ENCODE measurements at regions not wholly inside any gene's neighbourhood (a gene's known extent, or its start where the extent isn't known, plus 50 kb on each side); places are given as distances from the start of the nearest gene placed in this dataset.
A peak's percentile ranks its signal among the peaks of the same experiment; 100 is the strongest.
"Not testable (repeated sequence)": the region's sequence is repeated elsewhere in the genome, so short reads cannot be mapped to it uniquely, and the experiment has no call there.

GRCh38 chr7:92968502-92968901, 132.1 kb upstream of the CDK6 start:
- no peak for DNase-seq

- no peak for DNase-seq
Measured at GRCh38 chr7:92967238-92967637, 130.9 kb upstream of the CDK6 start.

DNA sequence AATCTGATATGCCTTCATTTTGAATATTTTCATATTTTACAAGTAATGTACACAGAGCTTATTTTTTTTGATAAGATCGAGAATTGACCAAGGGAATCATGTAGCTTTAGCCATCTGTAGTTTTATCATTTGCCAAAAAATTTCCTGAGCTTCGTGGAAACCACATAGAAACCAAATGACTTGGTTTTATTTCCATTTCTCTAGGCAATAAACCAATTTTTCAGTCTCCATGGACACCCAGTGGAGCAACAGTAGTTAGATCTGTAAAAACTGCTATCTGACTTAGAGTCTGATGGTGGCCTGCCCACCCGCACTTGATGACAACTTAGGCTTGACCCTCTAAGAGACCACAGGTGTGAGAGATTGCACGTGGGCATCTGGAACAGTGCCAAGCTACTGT, 127.8 kb upstream of the CDK6 start:
- no peak for DNase-seq

DNA sequence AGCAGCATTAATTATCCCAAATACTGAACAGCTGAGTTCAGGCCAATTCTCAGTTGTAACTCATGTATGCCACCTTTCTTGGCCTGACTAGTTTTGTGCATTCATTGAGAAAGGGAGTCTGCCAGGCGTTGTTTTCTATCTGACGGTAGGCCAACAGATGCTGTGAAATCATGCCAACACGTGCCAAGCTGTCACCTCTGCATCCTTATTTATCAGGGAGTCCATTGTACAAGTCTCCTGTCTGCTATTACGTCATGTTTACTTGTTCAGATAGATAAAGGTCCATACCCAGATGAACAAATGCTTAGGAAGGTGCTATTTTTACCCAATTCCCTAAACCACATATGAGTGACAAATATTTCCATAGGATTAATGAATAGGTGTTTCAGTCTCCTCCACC, 127.2 kb upstream of the CDK6 start:
- peak; percentile 94 for DNase-seq

- DNase-seq: no peak
Measured at GRCh38 chr7:92961961-92962360, 125.6 kb upstream of the CDK6 start.

DNA sequence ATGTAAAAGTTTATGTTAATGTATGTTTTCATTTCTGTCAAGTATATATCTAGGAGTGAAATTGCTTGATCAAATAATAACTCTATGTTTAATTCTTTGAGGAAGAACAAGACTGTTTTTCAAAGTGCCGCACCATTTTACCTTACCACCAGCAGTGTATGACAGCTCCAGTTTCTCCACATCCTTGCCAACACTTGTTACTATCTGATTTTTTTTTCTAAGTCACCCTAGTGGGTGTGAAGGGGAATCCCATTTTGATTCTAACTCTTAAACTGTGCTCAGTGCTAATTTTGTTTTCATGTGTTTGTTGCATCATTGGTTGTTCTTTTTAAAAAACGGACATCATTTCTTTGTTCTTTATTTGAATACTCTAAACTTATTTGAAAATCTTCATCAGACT, 120.2 kb upstream of the CDK6 start:
- DNase-seq: no peak

DNA sequence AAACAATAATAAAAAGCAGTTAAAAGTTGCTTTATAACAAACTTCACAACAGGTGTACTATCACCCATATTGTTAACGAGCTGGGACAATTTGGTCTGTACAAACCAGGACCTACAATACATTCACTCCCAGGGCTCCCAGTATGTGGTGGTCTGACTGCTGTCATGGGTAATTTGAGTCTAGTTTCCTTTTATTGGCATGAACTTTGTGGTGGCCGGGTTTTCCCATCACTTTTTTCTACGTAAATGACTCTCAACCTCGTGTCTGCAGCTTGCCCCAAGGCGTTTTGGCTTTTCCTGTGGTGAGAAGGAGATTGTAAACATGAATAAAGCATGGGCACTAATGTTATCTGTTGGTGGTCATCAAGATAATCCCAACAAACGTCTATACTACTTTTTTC, 118.7 kb upstream of the CDK6 start:
- no peak for DNase-seq

DNA sequence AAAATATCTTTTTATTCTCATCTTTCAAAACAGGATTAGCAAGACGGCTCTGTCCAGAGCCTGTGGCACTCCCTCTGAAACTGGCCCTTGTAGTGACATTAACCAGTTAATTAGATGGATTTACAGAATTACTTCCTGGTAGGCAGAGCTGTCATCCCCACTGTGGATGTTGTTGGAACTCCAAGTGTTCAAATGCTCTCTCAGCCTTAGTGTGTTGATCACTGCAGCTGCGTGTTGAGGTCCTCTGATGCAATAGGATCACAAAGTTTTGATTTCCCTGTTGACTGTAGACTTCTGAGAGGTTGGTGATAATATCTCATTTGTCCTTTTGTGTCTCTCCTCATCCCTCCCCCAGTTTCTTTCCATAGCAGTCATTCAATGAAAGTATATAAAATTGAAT, 117.3 kb upstream of the CDK6 start:
- no peak for DNase-seq

DNA sequence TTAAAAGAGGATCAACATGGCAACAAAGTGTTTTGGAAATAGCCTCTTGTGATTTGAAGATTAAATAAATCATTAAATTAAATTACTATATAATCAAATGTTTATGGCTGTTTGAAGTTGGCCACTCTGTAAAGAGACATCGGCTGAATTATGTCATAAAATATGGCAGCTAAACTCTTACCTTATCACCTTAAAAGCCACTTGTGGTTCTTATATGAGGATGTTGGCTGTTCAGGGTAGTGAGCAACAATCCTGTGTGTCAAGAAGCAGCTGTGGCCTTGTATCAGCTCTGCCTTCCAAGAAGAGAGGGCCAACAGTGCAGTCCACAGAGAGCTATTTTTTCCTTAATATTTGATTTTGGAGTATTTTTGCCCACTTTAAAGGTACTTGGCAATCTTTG, 113.4 kb upstream of the CDK6 start:
- no peak for DNase-seq

GRCh38 chr7:92945840-92946239, 109.5 kb upstream of the CDK6 start:
- DNase-seq: no peak

DNA sequence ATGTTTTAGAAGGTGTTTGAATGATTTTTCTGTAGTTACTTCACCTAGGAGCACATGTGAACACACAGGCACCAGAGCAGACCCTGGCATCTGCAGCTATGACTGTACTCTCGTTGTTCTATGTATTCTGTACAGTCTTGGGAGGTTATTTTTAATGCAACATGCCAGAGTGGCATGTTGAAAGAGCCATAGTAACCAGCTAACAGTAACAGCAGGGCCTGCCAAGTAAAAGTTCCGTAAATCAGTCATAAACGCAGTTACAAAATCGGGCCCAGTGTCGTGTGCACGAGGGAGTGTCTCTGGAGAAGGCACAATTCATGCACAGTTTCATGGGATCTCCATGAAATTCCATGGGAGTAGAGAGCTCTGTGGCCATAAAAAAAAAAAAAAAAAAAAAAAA, 108.3 kb upstream of the CDK6 start:
- no peak for DNase-seq

- DNase-seq: not testable (repeated sequence)
Measured at GRCh38 chr7:92942706-92943105, 106.3 kb upstream of the CDK6 start.

DNA sequence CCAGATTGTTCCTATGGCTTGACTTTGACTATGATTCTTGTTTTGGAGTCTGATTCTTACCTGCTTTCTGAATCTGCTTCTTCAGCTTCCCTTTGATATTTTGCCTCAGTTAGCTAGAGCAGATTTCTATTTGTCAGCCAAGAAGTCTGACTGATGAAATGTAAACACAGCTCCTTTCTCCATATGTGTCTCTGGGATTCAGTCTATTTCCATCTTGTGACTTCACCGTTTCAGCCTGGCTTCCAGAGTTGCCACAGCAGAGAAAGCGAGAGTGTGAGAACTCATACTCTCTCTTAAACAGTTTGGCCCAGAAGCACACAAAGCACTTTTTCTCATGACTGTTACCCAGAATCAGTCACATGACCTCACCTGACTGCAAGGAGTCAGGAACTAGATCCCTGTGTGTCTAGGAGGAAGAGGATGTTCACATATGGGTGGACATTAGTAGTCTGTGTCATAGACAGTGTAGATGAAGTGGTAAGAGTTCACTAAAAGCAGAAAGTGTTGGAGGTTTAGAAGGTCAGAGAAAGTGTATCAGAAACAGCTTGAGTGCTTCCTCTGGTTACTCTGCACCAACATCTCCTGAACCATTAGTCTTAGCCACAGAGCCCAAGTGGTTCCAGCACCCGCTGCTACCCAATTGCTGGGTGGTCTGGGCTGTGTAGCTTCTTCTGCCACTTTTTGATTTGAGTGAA, 103.4 kb upstream of the CDK6 start:
- DNase-seq: no peak

DNA sequence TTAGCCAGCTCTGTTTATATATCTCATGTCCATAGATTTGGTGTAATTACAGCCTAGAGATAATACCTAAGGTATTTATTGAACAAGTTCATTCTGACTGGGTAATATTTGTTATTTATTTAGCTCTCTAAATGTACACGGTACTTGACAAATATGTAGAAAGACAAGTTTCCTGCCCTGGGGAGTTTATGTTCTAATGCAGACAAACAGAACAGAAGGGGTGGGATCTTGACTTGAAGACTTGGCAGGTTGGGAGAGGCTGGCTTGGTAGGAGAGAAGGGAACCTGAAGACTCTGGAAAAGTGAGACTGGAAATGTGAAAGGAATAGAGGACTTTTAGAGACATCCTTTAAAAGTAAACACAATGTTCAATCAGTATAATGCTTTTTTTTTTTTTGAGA, 97.7 kb upstream of the CDK6 start:
- no peak for DNase-seq

GRCh38 chr7:92932450-92932849, 96.1 kb upstream of the CDK6 start:
- no peak for DNase-seq

- no peak for DNase-seq
Measured at GRCh38 chr7:92930404-92930803, 94.0 kb upstream of the CDK6 start.

DNA sequence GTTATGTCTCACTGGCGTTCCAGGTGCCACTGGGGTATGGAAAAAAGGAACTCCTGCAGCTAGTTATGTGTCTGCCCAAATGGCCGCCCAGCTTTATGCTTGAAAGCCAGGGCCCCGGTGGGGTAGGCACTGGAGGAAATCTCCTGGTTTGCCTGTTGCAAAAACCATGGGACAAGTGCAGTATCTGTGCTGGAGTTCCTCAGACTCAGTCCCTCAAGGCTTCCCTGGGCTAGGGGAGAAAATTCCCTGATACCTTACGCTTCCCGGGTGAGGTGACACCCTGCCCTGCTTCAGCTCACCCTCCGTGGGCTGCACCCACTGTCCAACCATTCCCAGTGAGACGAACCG, 90.3 kb upstream of the CDK6 start:
- DNase-seq: no peak

GRCh38 chr7:92925876-92926696, 89.7 kb upstream of the CDK6 start:
- no peak for DNase-seq

- no peak for DNase-seq
Measured at GRCh38 chr7:92924800-92925199, 88.4 kb upstream of the CDK6 start.

- DNase-seq: no peak
Measured at GRCh38 chr7:92917230-92917629, 80.9 kb upstream of the CDK6 start.

GRCh38 chr7:92916770-92917224, 80.4 kb upstream of the CDK6 start:
- no peak for DNase-seq

DNA sequence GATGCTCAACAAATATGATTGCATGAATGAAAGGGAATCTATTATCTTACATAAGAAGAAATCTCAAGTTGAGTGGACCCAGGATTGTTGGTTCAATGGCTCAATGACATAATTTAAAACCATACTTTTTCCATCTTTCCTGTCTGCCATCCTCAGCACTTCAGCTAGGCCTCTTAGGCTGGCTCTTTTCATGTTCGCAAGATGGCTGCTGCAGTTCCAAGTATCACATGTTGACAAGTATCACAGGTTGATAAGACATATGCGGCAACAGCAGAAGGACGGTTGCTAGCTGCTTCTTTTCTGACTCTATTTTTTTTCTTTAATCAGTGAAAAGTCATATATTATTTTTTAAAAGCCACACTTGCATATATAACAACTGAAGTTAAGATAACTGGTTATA, 79.0 kb upstream of the CDK6 start:
- DNase-seq: no peak

- DNase-seq: no peak
Measured at GRCh38 chr7:92914645-92915044, 78.3 kb upstream of the CDK6 start.

GRCh38 chr7:92913849-92914248, 77.5 kb upstream of the CDK6 start:
- DNase-seq: no peak

DNA sequence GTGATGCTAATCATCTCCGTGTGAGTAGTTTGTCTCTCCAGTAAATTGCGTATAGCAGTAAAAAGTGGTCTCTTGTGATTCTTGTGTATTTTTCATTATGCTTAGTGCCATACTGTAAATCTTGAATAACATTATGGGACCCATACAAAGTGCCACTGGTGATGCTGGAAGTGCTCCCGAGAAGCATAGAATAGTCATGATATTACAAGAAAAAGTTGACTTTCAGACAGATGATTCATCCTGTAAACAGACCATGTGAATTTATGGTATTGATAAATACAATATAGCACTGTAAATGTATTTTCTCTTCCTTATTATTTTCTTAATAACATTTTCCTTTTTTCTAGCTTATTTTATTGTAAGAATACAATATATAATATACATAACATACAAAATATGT, 74.6 kb upstream of the CDK6 start:
- no peak for DNase-seq

Data from NCI-H1694 (cell line).